Esophagus muscularis mucosa (tissue), 4 donors: ENCODE measurements at regions not wholly inside any gene's neighbourhood (a gene's known extent, or its start where the extent isn't known, plus 50 kb on each side); places are given as distances from the start of the nearest gene placed in this dataset.

Experiments
- DNase-seq: peaks from one replicate; pipeline ENCODE4 v3.0.0-alpha.2; 2017; ENCODE audit errors: extremely low spot score
- H3K27ac ChIP-seq, 4 donors: fragments of 200-600 bp; sonication (generic); replicated peaks in 1 of 4; 1 replicate in 3 of 4; 2 replicates in 1 of 4; pipeline ENCODE4 v1.5.1; 2016 to 2019; ENCODE audit warnings: mild to moderate bottlenecking in 1 of 4
- H3K27me3 ChIP-seq, 4 donors: fragments of 200-600 bp; sonication (generic); one replicate each; pipeline versions ENCODE4 v1.5.1 to v1.6.0; 2016 to 2019
- H3K36me3 ChIP-seq, 4 donors: fragments of 200-600 bp; sonication (generic); one replicate each; pipeline ENCODE4 v1.5.1; 2016 to 2019
- H3K4me1 ChIP-seq, 4 donors: fragments of 200-600 bp; sonication (generic); one replicate each; pipeline ENCODE4 v1.5.1; 2016 to 2019
- H3K4me3 ChIP-seq, 4 donors: fragments of 200-600 bp; sonication (generic); 1 replicate in 2 of 4; 2 replicates in 2 of 4; pipeline ENCODE4 v1.5.1; 2016 to 2019; ENCODE audit warnings: mild to moderate bottlenecking in 4 of 4, moderate library complexity in 1 of 4
- H3K9me3 ChIP-seq, 4 donors: fragments of 200-600 bp; sonication (generic); 1 replicate in 3 of 4; 2 replicates in 1 of 4; pipeline ENCODE4 v1.5.1; 2016 to 2019
- CTCF ChIP-seq, 3 experiments: fragments of 200-600 bp in 2 of 3; fragments of 450-650 bp in 1 of 3; sonication (generic) in 2 of 3; IDR thresholded peaks; one replicate each; pipeline ENCODE4 v1.5.1; 2017 to 2019; ENCODE audit warnings: antibody characterized with exemption in 3 of 3, mild to moderate bottlenecking in 2 of 3, moderate library complexity in 1 of 3
- EP300 ChIP-seq: sonication (generic); formaldehyde crosslinking; IDR thresholded peaks from one replicate; pipeline ENCODE4 v1.6.1; 2017; ENCODE audit warnings: antibody characterized with exemption
- POLR2A ChIP-seq: fragments of 450-650 bp; IDR thresholded peaks from one replicate; pipeline ENCODE4 v1.6.1; 2017; ENCODE audit warnings: antibody characterized with exemption, moderate library complexity, mild to moderate bottlenecking, low read depth
- POLR2AphosphoS5 ChIP-seq, 2 donors: sonication (generic); formaldehyde crosslinking; IDR thresholded peaks; one replicate each; pipeline ENCODE4 v1.6.1; 2017; ENCODE audit warnings: antibody characterized with exemption in 2 of 2
- WGBS: methylation state at CpG from one replicate; pipeline ENCODE4 v1.1.5; 2018; 5-methylcytosine and 5-hydroxymethylcytosine counted together
- intact Hi-C: fragments of 100-400 bp; cut with DNase I; formaldehyde crosslinking; loops from one replicate; pipeline ENCODE4 v1.15.1; 2023

GRCh38 chr3:187932530-187932929, 187.3 kb upstream of the BCL6 start:
- no peak for TF ChIP-seq POLR2A
- no peak for TF ChIP-seq CTCF (IDR thresholded peaks at IDR 0.05)
- no peak for TF ChIP-seq POLR2AphosphoS5 (IDR thresholded peaks at IDR 0.05)
- no peak for TF ChIP-seq EP300
- no peak for DNase-seq
- no peaks in the 10 kb centered on the region for H3K27me3 ChIP-seq
- no peak overlapping the region for H3K4me3 ChIP-seq
- H3K27ac ChIP-seq, result no peak overlapping the region
- 95% methylated on average over 6 of the region's 6 CpGs for WGBS
- intact Hi-C loops, result no loop called here
- H3K36me3 ChIP-seq, result no peaks in the 10 kb centered on the region
- H3K4me1 ChIP-seq, result peaks cover 13 to 16% (median 13%) of the 10 kb centered on the region in 4 donors
- H3K9me3 ChIP-seq, result no peaks in the 10 kb centered on the region

- Histone ChIP-seq H3K27ac (no peak overlapping the region), H3K4me3 (no peak overlapping the region), H3K27me3 (no peaks in the 10 kb centered on the region), H3K4me1 (no peaks in the 10 kb centered on the region), H3K9me3 (no peaks in the 10 kb centered on the region), H3K36me3 (no peaks in the 10 kb centered on the region)
- TF ChIP-seq EP300 (no peak), POLR2A (no peak), POLR2AphosphoS5 (IDR thresholded peaks at IDR 0.05) (no peak), CTCF (IDR thresholded peaks at IDR 0.05) (no peak)
- 78% methylated on average over 17 of the region's 17 CpGs for WGBS
- intact Hi-C loops, result no loop called here
- DNase-seq, result no peak
These were observed 190.4 kb upstream of the BCL6 start for GRCh38 chr3:187935623-187936156.

- no peak for DNase-seq
- Histone ChIP-seq H3K27ac (no peak overlapping the region), H3K4me1 (no peaks in the 10 kb centered on the region), H3K4me3 (no peak overlapping the region), H3K9me3 (no peaks in the 10 kb centered on the region), H3K36me3 (no peaks in the 10 kb centered on the region), H3K27me3 (no peaks in the 10 kb centered on the region)
- 94% methylated on average over 1 of the region's 1 CpG for WGBS
- intact Hi-C loops, result no loop called here
- TF ChIP-seq EP300 (no peak), CTCF (IDR thresholded peaks at IDR 0.05) (no peak), POLR2AphosphoS5 (IDR thresholded peaks at IDR 0.05) (no peak), POLR2A (no peak)
These were observed 191.4 kb upstream of the BCL6 start for GRCh38 chr3:187936676-187937075.

- Histone ChIP-seq H3K36me3 (no peaks in the 10 kb centered on the region), H3K4me1 (peaks cover 0 to 7% (median 0%) of the 10 kb centered on the region in 4 donors), H3K4me3 (no peak overlapping the region), H3K27ac (no peak overlapping the region), H3K27me3 (no peaks in the 10 kb centered on the region), H3K9me3 (no peaks in the 10 kb centered on the region)
- TF ChIP-seq EP300 (no peak), POLR2A (no peak), POLR2AphosphoS5 (IDR thresholded peaks at IDR 0.05) (no peak)
- WGBS, result 87% methylated on average over 2 of the region's 2 CpGs
- DNase-seq, result no peak
- intact Hi-C loops, result no loop called here
These were observed 194.6 kb upstream of the BCL6 start for GRCh38 chr3:187939891-187940290.

GRCh38 chr3:187941135-187941847, 196.0 kb upstream of the BCL6 start:
- intact Hi-C loops, result no loop called here
- Histone ChIP-seq H3K27me3 (no peaks in the 10 kb centered on the region), H3K4me1 (peaks cover 0 to 7% (median 1%) of the 10 kb centered on the region in 4 donors)

More at GRCh38 chr3:187941135-187941847, 196.0 kb upstream of the BCL6 start:
- Histone ChIP-seq H3K9me3 (no peaks in the 10 kb centered on the region), H3K27ac (no peak overlapping the region), H3K36me3 (no peaks in the 10 kb centered on the region), H3K4me3 (no peak overlapping the region)
- WGBS, result 81% methylated on average over 4 of the region's 4 CpGs
- no peak for DNase-seq
- no peak for TF ChIP-seq POLR2A
- TF ChIP-seq EP300, result no peak
- no peak for TF ChIP-seq CTCF (IDR thresholded peaks at IDR 0.05)
- TF ChIP-seq POLR2AphosphoS5 (IDR thresholded peaks at IDR 0.05), result no peak
